WTC11 (cell line): ENCODE measurements at regions not wholly inside any gene's neighbourhood (a gene's known extent, or its start where the extent isn't known, plus 50 kb on each side); places are given as distances from the start of the nearest gene placed in this dataset.

Experiments
- ATAC-seq: fragments of 200-7000 bp; cut with Tn5 transposase; 2 replicates; pipeline ENCODE4 v1.10.0; 2021; ENCODE audit warnings: mild to moderate bottlenecking, moderate library complexity
- CTCF ChIA-PET: fragments of 300-600 bp; sonication (Branson Sonifier 250); formaldehyde crosslinking; loops from one replicate; lab custom pipeline; 2021; ENCODE audit warnings: antibody characterized with exemption; lab: Charles Lee
- POLR2A ChIA-PET: fragments of 350-600 bp; sonication (Branson Sonifier 250); formaldehyde crosslinking; loops from one replicate; lab custom pipeline; 2021; ENCODE audit warnings: antibody characterized with exemption; lab: Charles Lee
- DNase-seq: peaks from one replicate; pipeline ENCODE4 v3.0.0; 2021; ENCODE audit warnings: low spot score
- H3K27ac Mint-ChIP-seq: 2 replicates; pipeline ENCODE4 v1.8.0; 2021; ENCODE audit warnings: mixed read lengths
- H3K27me3 Mint-ChIP-seq: 2 replicates; pipeline ENCODE4 v1.8.0; 2021; ENCODE audit warnings: low read depth, mild to moderate bottlenecking, moderate library complexity, mixed read lengths
- H3K36me3 Mint-ChIP-seq: 2 replicates; pipeline ENCODE4 v1.8.0; 2021; ENCODE audit warnings: mixed read lengths
- H3K4me1 Mint-ChIP-seq: 2 replicates; pipeline ENCODE4 v1.8.0; 2022; ENCODE audit warnings: mixed read lengths
- H3K4me3 Mint-ChIP-seq: 2 replicates; pipeline ENCODE4 v1.8.0; 2021; ENCODE audit warnings: mild to moderate bottlenecking, moderate library complexity, mixed read lengths
- H3K9me3 Mint-ChIP-seq: 2 replicates; pipeline ENCODE4 v1.8.0; 2021; ENCODE audit warnings: mixed read lengths
- E2F1 ChIP-seq: sonication (generic); formaldehyde crosslinking; IDR thresholded peaks from 2 replicates; pipeline ENCODE4 v1.8.0; 2022; ENCODE audit warnings: mild to moderate bottlenecking, missing genetic modification reagents
- HMGA2 ChIP-seq: fragments of 250-450 bp; sonication (Bioruptor Pico); IDR thresholded peaks from 2 replicates; pipeline ENCODE4 v1.4.0; 2021; ENCODE audit warnings: mild to moderate bottlenecking, moderate library complexity
- JAZF1 ChIP-seq: fragments of 250-450 bp; sonication (Bioruptor Pico); IDR thresholded peaks from 2 replicates; pipeline ENCODE4 v1.9.0; 2021; ENCODE audit warnings: moderate library complexity, mild to moderate bottlenecking, inconsistent platforms
- MYBL2 ChIP-seq: sonication (generic); formaldehyde crosslinking; IDR thresholded peaks from 2 replicates; pipeline ENCODE4 v1.8.1; 2023; ENCODE audit warnings: mild to moderate bottlenecking, moderate library complexity, missing genetic modification reagents
- NFATC4 ChIP-seq: fragments of 250-450 bp; sonication (Bioruptor Pico); IDR thresholded peaks from 2 replicates; pipeline ENCODE4 v1.9.0; 2021; ENCODE audit warnings: mild to moderate bottlenecking
- NR3C1 ChIP-seq: sonication (generic); formaldehyde crosslinking; conservative IDR thresholded peaks from 2 replicates; pipeline ENCODE4 v1.8.1; 2023; ENCODE audit warnings: low read depth, mild to moderate bottlenecking, missing genetic modification reagents
- USF2 ChIP-seq: sonication (generic); formaldehyde crosslinking; IDR thresholded peaks from 2 replicates; pipeline ENCODE4 v1.8.1; 2023; ENCODE audit warnings: mild to moderate bottlenecking, missing genetic modification reagents, moderate library complexity
- ZMAT4 ChIP-seq: fragments of 250-450 bp; sonication (Bioruptor Pico); IDR thresholded peaks from 2 replicates; pipeline ENCODE4 v1.9.0; 2021; ENCODE audit warnings: mild to moderate bottlenecking
- ZNF138 ChIP-seq: sonication (generic); formaldehyde crosslinking; conservative IDR thresholded peaks from 2 replicates; pipeline ENCODE4 v1.8.1; 2022; ENCODE audit warnings: mild to moderate bottlenecking, moderate library complexity, missing genetic modification reagents
- TF ChIP-seq, protein P1 (sequence below): fragments of 250-450 bp; sonication (Bioruptor Pico); IDR thresholded peaks from 2 replicates; pipeline ENCODE4 v1.9.0; 2021; ENCODE audit warnings: mild to moderate bottlenecking
- TF ChIP-seq, protein P2 (sequence below): sonication (generic); formaldehyde crosslinking; IDR thresholded peaks from 2 replicates; pipeline ENCODE4 v1.8.0; 2023; ENCODE audit warnings: mild to moderate bottlenecking, missing genetic modification reagents
- TF ChIP-seq, protein P3 (sequence below): sonication (generic); formaldehyde crosslinking; conservative IDR thresholded peaks from 2 replicates; pipeline ENCODE4 v1.8.1; 2023; ENCODE audit warnings: mild to moderate bottlenecking, low read depth, missing genetic modification reagents, moderate library complexity

- ATAC-seq (0 out of 2 replicates have a peak, but pooled peaks have one; percentile 36), DNase-seq (no peak)
- Mint-ChIP-seq H3K36me3 (no peaks in the 10 kb centered on the region), H3K27ac (no peak overlapping the region), H3K9me3 (no peaks in the 10 kb centered on the region), H3K4me1 (peaks cover 8% of the 10 kb centered on the region)
- CTCF ChIA-PET: no interaction called here
- TF ChIP-seq MYBL2 (CRISPR knock-in tag): no peak
- TF ChIP-seq USF2 (CRISPR knock-in tag): no peak
- TF ChIP-seq HMGA2 (CRISPR knock-in tag): no peak
- TF ChIP-seq, protein P1, sequence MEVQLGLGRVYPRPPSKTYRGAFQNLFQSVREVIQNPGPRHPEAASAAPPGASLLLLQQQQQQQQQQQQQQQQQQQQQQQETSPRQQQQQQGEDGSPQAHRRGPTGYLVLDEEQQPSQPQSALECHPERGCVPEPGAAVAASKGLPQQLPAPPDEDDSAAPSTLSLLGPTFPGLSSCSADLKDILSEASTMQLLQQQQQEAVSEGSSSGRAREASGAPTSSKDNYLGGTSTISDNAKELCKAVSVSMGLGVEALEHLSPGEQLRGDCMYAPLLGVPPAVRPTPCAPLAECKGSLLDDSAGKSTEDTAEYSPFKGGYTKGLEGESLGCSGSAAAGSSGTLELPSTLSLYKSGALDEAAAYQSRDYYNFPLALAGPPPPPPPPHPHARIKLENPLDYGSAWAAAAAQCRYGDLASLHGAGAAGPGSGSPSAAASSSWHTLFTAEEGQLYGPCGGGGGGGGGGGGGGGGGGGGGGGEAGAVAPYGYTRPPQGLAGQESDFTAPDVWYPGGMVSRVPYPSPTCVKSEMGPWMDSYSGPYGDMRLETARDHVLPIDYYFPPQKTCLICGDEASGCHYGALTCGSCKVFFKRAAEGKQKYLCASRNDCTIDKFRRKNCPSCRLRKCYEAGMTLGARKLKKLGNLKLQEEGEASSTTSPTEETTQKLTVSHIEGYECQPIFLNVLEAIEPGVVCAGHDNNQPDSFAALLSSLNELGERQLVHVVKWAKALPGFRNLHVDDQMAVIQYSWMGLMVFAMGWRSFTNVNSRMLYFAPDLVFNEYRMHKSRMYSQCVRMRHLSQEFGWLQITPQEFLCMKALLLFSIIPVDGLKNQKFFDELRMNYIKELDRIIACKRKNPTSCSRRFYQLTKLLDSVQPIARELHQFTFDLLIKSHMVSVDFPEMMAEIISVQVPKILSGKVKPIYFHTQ (CRISPR knock-in tag): no peak
- TF ChIP-seq, all 79 proteins: peak for 0
- H3K4me3 Mint-ChIP-seq: no peak overlapping the region
- no peaks in the 10 kb centered on the region for H3K27me3 Mint-ChIP-seq
- POLR2A ChIA-PET: no interaction called here
Measured at GRCh38 chr3:144462337-144462736, 490.7 kb downstream of the DIPK2A start.

- H3K27ac Mint-ChIP-seq: no peak overlapping the region; the same call in 1 of the 2 replicates
- TF ChIP-seq ZNF138 (no peak), JAZF1 (CRISPR knock-in tag) (no peak), NR3C1 (CRISPR knock-in tag) (no peak), ZMAT4 (CRISPR knock-in tag) (no peak), E2F1 (CRISPR knock-in tag) (no peak)
- TF ChIP-seq, protein P2, sequence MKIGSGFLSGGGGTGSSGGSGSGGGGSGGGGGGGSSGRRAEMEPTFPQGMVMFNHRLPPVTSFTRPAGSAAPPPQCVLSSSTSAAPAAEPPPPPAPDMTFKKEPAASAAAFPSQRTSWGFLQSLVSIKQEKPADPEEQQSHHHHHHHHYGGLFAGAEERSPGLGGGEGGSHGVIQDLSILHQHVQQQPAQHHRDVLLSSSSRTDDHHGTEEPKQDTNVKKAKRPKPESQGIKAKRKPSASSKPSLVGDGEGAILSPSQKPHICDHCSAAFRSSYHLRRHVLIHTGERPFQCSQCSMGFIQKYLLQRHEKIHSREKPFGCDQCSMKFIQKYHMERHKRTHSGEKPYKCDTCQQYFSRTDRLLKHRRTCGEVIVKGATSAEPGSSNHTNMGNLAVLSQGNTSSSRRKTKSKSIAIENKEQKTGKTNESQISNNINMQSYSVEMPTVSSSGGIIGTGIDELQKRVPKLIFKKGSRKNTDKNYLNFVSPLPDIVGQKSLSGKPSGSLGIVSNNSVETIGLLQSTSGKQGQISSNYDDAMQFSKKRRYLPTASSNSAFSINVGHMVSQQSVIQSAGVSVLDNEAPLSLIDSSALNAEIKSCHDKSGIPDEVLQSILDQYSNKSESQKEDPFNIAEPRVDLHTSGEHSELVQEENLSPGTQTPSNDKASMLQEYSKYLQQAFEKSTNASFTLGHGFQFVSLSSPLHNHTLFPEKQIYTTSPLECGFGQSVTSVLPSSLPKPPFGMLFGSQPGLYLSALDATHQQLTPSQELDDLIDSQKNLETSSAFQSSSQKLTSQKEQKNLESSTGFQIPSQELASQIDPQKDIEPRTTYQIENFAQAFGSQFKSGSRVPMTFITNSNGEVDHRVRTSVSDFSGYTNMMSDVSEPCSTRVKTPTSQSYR (CRISPR knock-in tag): no peak
- TF ChIP-seq, protein P3, sequence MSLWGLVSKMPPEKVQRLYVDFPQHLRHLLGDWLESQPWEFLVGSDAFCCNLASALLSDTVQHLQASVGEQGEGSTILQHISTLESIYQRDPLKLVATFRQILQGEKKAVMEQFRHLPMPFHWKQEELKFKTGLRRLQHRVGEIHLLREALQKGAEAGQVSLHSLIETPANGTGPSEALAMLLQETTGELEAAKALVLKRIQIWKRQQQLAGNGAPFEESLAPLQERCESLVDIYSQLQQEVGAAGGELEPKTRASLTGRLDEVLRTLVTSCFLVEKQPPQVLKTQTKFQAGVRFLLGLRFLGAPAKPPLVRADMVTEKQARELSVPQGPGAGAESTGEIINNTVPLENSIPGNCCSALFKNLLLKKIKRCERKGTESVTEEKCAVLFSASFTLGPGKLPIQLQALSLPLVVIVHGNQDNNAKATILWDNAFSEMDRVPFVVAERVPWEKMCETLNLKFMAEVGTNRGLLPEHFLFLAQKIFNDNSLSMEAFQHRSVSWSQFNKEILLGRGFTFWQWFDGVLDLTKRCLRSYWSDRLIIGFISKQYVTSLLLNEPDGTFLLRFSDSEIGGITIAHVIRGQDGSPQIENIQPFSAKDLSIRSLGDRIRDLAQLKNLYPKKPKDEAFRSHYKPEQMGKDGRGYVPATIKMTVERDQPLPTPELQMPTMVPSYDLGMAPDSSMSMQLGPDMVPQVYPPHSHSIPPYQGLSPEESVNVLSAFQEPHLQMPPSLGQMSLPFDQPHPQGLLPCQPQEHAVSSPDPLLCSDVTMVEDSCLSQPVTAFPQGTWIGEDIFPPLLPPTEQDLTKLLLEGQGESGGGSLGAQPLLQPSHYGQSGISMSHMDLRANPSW (CRISPR knock-in tag): no peak
- H3K36me3 Mint-ChIP-seq: no peaks in the 10 kb centered on the region
- H3K4me3 Mint-ChIP-seq: no peak overlapping the region
- peaks cover 15% of the 10 kb centered on the region for H3K4me1 Mint-ChIP-seq
- ATAC-seq (no peak), DNase-seq (no peak)
- no peaks in the 10 kb centered on the region for H3K27me3 Mint-ChIP-seq
- CTCF ChIA-PET: no interaction called here
- POLR2A ChIA-PET: no interaction called here
- H3K9me3 Mint-ChIP-seq: no peaks in the 10 kb centered on the region
Measured at GRCh38 chr3:144463911-144464310, 492.3 kb downstream of the DIPK2A start.

DNA sequence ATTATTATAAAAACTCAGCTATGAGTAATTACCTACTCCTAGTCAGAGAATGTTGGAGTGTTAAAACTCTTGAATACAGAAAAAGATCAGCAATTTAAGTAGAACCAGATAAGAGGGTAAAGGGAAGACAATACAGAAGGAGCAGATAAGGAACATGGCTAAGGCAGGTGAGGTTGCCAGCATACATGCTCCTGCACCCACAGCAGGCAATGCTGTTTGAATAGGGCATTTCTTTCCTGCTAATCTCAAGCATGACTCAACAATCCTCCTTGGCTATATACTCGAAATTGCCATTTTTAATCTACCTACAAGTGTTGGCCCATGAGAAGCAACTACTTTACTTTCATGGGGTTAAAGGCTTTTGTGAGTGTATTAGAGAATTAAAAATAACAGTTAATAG lies 494.5 kb downstream of the DIPK2A start:
- Mint-ChIP-seq H3K27me3 (no peaks in the 10 kb centered on the region), H3K36me3 (no peaks in the 10 kb centered on the region), H3K4me1 (peaks cover 24% of the 10 kb centered on the region), H3K9me3 (no peaks in the 10 kb centered on the region), H3K4me3 (no peak overlapping the region), H3K27ac (no peak overlapping the region)
- DNase-seq (no peak), ATAC-seq (no peak)
- CTCF ChIA-PET: no interaction called here
- POLR2A ChIA-PET: no interaction called here
- TF ChIP-seq NFATC4 (CRISPR knock-in tag): no peak
